HFF-Myc (cell line): ENCODE measurements at regions not wholly inside any gene's neighbourhood (a gene's known extent, or its start where the extent isn't known, plus 50 kb on each side); places are given as distances from the start of the nearest gene placed in this dataset.

Source experiments
- DNase-seq: peaks from one replicate; pipeline ENCODE4 v3.0.0-alpha.2; 2011; ENCODE audit warnings: low read depth; ENCODE audit errors: extremely low read depth
- H3K4me3 ChIP-seq: replicated peaks from 2 replicates; pipeline ENCODE4 v1.5.1; 2011; ENCODE audit warnings: low read depth, mild to moderate bottlenecking, control low read depth, low read length
- TF ChIP-seq, protein P1 (sequence below): IDR thresholded peaks from 2 replicates; pipeline ENCODE4 v1.5.1; 2012; ENCODE audit warnings: mild to moderate bottlenecking, low read depth, low read length, control low read depth; ENCODE audit errors: missing control alignments

DNA sequence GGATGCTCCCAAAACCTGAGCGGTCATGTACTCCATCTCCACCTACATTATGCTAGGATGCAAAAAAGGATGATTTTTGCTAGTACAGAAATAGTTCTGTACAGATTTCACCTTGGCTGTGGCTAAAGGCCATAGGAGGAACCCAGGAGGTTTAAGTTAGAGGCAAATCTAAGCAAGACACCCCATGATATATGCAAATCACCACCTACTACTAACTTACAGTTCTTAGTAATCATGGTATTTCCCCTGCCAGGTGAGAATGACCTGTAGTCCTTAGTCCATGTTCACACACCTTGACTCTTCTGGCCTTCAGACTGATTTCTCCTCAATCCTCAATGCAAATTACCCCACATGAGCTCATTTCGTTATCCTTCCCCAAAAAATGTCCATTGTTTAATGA lies 154.2 kb downstream of the IMPG2 start:
- TF ChIP-seq, protein P1, sequence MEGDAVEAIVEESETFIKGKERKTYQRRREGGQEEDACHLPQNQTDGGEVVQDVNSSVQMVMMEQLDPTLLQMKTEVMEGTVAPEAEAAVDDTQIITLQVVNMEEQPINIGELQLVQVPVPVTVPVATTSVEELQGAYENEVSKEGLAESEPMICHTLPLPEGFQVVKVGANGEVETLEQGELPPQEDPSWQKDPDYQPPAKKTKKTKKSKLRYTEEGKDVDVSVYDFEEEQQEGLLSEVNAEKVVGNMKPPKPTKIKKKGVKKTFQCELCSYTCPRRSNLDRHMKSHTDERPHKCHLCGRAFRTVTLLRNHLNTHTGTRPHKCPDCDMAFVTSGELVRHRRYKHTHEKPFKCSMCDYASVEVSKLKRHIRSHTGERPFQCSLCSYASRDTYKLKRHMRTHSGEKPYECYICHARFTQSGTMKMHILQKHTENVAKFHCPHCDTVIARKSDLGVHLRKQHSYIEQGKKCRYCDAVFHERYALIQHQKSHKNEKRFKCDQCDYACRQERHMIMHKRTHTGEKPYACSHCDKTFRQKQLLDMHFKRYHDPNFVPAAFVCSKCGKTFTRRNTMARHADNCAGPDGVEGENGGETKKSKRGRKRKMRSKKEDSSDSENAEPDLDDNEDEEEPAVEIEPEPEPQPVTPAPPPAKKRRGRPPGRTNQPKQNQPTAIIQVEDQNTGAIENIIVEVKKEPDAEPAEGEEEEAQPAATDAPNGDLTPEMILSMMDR = no peak
- DNase-seq = no peak
- no peak overlapping the region for H3K4me3 ChIP-seq

- no peak overlapping the region for H3K4me3 ChIP-seq
- TF ChIP-seq, protein P1 = no peak
- DNase-seq = no peak
Measured at GRCh38 chr3:101163554-101163953, 156.8 kb downstream of the IMPG2 start.

DNA sequence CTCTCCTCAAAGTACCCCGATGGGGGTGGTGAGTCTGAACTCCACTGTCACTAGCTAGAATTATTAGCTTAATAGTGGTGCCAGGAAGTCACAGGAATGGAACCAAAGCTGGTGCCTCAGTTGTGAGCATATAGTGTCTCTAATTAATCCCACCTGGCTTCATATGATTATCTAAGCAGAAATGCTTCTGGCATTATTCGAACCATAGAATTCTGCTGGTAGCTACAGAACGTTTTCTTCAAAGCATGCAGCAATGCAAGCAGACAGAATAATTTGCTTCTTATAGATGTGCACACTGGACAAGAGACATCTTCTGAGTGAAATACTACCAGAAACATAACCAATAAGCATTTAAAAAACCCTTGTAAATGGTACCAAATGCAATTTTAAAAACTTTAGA lies 160.9 kb downstream of the IMPG2 start:
- no peak for DNase-seq
- TF ChIP-seq, protein P1 = no peak
- H3K4me3 ChIP-seq = no peak overlapping the region

GRCh38 chr3:101158374-101158773 lies 162.0 kb downstream of the IMPG2 start:
- TF ChIP-seq, protein P1 = no peak
- no peak overlapping the region for H3K4me3 ChIP-seq
- no peak for DNase-seq

DNA sequence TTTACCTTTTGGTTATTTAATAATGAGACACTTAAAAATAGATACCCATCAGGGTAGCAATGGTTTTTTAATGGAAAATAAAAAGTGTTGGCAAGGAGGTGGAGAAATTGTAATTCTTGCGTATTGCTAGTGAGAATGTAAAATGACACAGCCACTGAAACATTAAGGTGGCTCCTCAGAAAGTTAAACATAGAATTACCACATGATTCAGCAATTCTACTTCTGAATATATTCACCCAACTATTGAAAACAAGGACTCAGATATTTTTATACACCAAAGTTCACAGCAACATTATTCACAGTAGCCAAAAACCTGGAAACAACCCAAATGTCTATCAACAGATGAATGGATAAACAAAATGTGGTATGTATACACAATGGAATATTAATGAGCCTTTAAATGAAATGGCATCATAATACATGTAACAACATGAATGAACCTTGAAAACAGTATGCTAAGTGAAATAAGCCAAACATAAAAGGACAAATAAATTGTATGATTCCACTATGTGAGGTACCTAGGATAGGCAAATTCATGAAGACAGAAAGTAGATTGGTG lies 163.5 kb downstream of the IMPG2 start:
- no peak for DNase-seq
- no peak overlapping the region for H3K4me3 ChIP-seq
- TF ChIP-seq, protein P1 = no peak

DNA sequence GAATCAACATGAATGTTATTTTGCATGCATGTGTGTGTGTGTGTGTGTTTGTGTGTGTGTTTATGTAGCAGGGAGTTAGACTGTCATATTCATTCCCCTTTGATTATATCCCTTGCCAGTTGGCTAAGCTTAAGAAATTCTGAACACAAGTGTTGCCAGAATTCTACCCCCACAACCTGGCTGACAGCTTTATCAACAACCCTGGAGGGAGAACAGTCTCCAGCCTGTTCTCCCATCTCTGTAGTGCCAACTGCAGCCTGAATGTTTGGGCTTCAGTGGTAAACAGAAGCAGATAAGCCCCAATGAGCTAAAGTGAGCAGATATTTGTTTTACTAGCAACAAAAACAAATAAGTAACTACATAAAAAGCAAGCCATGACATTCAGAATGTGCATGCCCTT lies 162.6 kb upstream of the ABI3BP start:
- no peak overlapping the region for H3K4me3 ChIP-seq
- no peak for DNase-seq
- TF ChIP-seq, protein P1 = no peak

- no peak for DNase-seq
- H3K4me3 ChIP-seq = no peak overlapping the region
- TF ChIP-seq, protein P1 = no peak
Measured at GRCh38 chr3:101154401-101154800, 161.2 kb upstream of the ABI3BP start.
